GM19023 (cell line): ENCODE measurements at regions not wholly inside any gene's neighbourhood (a gene's known extent, or its start where the extent isn't known, plus 50 kb on each side); places are given as distances from the start of the nearest gene placed in this dataset.

Experiments used
- ATAC-seq: cut with Tn5 transposase; IDR thresholded peaks from one replicate; pipeline ENCODE4 v1.9.1; 2021; ENCODE audit warnings: mild to moderate bottlenecking, moderate library complexity; ENCODE audit not compliant: unreplicated experiment

GRCh38 chr3:181173227-181173626 is 183.7 kb upstream of the DNAJC19 start:
- ATAC-seq = no peak

GRCh38 chr3:181134873-181135272 is 145.3 kb upstream of the DNAJC19 start:
- ATAC-seq = no peak

- no peak for ATAC-seq
Observed at GRCh38 chr3:181133832-181134231, 144.3 kb upstream of the DNAJC19 start.

GRCh38 chr3:181105646-181106045 is 116.1 kb upstream of the DNAJC19 start:
- no peak for ATAC-seq

GRCh38 chr3:181103605-181104004 is 114.1 kb upstream of the DNAJC19 start:
- ATAC-seq = no peak

GRCh38 chr3:181086011-181086410 is 96.5 kb upstream of the DNAJC19 start:
- no peak for ATAC-seq

- ATAC-seq = no peak
Observed at GRCh38 chr3:181081930-181082329, 92.4 kb upstream of the DNAJC19 start.

- no peak for ATAC-seq
Observed at GRCh38 chr3:181076558-181076957, 87.0 kb upstream of the DNAJC19 start.

GRCh38 chr3:181075098-181075497 is 85.6 kb upstream of the DNAJC19 start:
- no peak for ATAC-seq

GRCh38 chr3:181066143-181067087 is 76.9 kb upstream of the DNAJC19 start:
- ATAC-seq = no peak

- ATAC-seq = no peak
Observed at GRCh38 chr3:181056136-181056732, 66.7 kb upstream of the DNAJC19 start.

GRCh38 chr3:181054538-181054937 is 65.0 kb upstream of the DNAJC19 start:
- no peak for ATAC-seq

- ATAC-seq = no peak
Observed at GRCh38 chr3:181052256-181052655, 62.7 kb upstream of the DNAJC19 start.

- no peak for ATAC-seq
Observed at GRCh38 chr3:181050738-181051137, 61.2 kb upstream of the DNAJC19 start.

GRCh38 chr3:181040030-181040429 is 50.5 kb upstream of the DNAJC19 start:
- no peak for ATAC-seq
